Spinal cord (tissue), 9 donors: ENCODE measurements at regions not wholly inside any gene's neighbourhood (a gene's known extent, or its start where the extent isn't known, plus 50 kb on each side); places are given as distances from the start of the nearest gene placed in this dataset.
A peak's percentile ranks its signal among the peaks of the same experiment; 100 is the strongest.

Experiments
- DNase-seq, 6 donors: peaks; one replicate each; pipeline versions ENCODE4 v3.0.0 to v3.0.0-alpha.2; 2013 to 2015; ENCODE audit warnings: low spot score in 6 of 6, low read depth in 4 of 6
- H3K27ac ChIP-seq: one replicate; pipeline ENCODE4 v1.5.1; 2013; ENCODE audit warnings: low read depth, low read length, control low read depth
- H3K27me3 ChIP-seq: one replicate; pipeline ENCODE4 v1.6.1; 2013; ENCODE audit warnings: low read length; ENCODE audit not compliant: control insufficient read depth, insufficient read depth
- H3K36me3 ChIP-seq: one replicate; pipeline ENCODE4 v1.6.1; 2013; ENCODE audit warnings: low read length; ENCODE audit not compliant: control insufficient read depth, insufficient read depth
- H3K4me1 ChIP-seq: one replicate; pipeline ENCODE4 v1.6.1; 2013; ENCODE audit warnings: low read length; ENCODE audit not compliant: control insufficient read depth, insufficient read depth
- H3K4me3 ChIP-seq: one replicate; pipeline ENCODE4 v1.5.1; 2013; ENCODE audit warnings: low read depth, low read length, control low read depth
- H3K9me3 ChIP-seq: one replicate; pipeline ENCODE4 v1.6.1; 2013; ENCODE audit warnings: low read length; ENCODE audit not compliant: control insufficient read depth, insufficient read depth
- WGBS: methylation state at CpG from one replicate; pipeline ENCODE4 v1.1.5; 2013; ENCODE audit warnings: missing lambda C conversion rate; ENCODE audit not compliant: insufficient coverage; 5-methylcytosine and 5-hydroxymethylcytosine counted together
- donor health status: healthy.

GRCh38 chr2:164151522-164151921 lies 415.7 kb upstream of the FIGN start:
- WGBS: 84% methylated on average over 4 of the region's 5 CpGs
- Histone ChIP-seq H3K9me3 (no peaks in the 10 kb centered on the region), H3K27me3 (no peaks in the 10 kb centered on the region), H3K4me1 (no peaks in the 10 kb centered on the region), H3K4me3 (no peak overlapping the region), H3K36me3 (no peaks in the 10 kb centered on the region), H3K27ac (no peak overlapping the region)
- no peak for DNase-seq

GRCh38 chr2:164150604-164151003 lies 414.8 kb upstream of the FIGN start:
- Histone ChIP-seq H3K27ac (no peak overlapping the region), H3K27me3 (no peaks in the 10 kb centered on the region), H3K4me1 (no peaks in the 10 kb centered on the region), H3K4me3 (no peak overlapping the region), H3K9me3 (no peaks in the 10 kb centered on the region), H3K36me3 (no peaks in the 10 kb centered on the region)
- DNase-seq: no peak

- no peak for DNase-seq
- no peak overlapping the region for H3K27ac ChIP-seq
- H3K4me3 ChIP-seq: no peak overlapping the region
- no peaks in the 10 kb centered on the region for H3K4me1 ChIP-seq
- no peaks in the 10 kb centered on the region for H3K36me3 ChIP-seq
- no peaks in the 10 kb centered on the region for H3K27me3 ChIP-seq
- no peaks in the 10 kb centered on the region for H3K9me3 ChIP-seq
These were observed 410.6 kb upstream of the FIGN start for GRCh38 chr2:164146441-164146840.

GRCh38 chr2:164145093-164145987 lies 409.5 kb upstream of the FIGN start:
- no peaks in the 10 kb centered on the region for H3K4me1 ChIP-seq
- WGBS: 100% methylated on average over 1 of the region's 3 CpGs
- H3K36me3 ChIP-seq: no peaks in the 10 kb centered on the region
- H3K4me3 ChIP-seq: no peak overlapping the region
- no peaks in the 10 kb centered on the region for H3K9me3 ChIP-seq
- H3K27ac ChIP-seq: no peak overlapping the region
- DNase-seq: no peak
- H3K27me3 ChIP-seq: no peaks in the 10 kb centered on the region

- WGBS: 97% methylated on average over 27 of the region's 29 CpGs
- H3K27me3 ChIP-seq: no peaks in the 10 kb centered on the region
- no peak for DNase-seq
- H3K9me3 ChIP-seq: no peaks in the 10 kb centered on the region
- H3K27ac ChIP-seq: no peak overlapping the region
- H3K4me3 ChIP-seq: no peak overlapping the region
- no peaks in the 10 kb centered on the region for H3K4me1 ChIP-seq
- no peaks in the 10 kb centered on the region for H3K36me3 ChIP-seq
These were observed 407.5 kb upstream of the FIGN start for GRCh38 chr2:164143183-164143930.

- H3K9me3 ChIP-seq: no peaks in the 10 kb centered on the region
- H3K36me3 ChIP-seq: no peaks in the 10 kb centered on the region
- DNase-seq: no peak
- no peak overlapping the region for H3K27ac ChIP-seq
- no peaks in the 10 kb centered on the region for H3K27me3 ChIP-seq
- no peak overlapping the region for H3K4me3 ChIP-seq
- 100% methylated on average over 2 of the region's 5 CpGs for WGBS
- no peaks in the 10 kb centered on the region for H3K4me1 ChIP-seq
These were observed 406.9 kb upstream of the FIGN start for GRCh38 chr2:164142755-164143154.

GRCh38 chr2:164141271-164141670 lies 405.5 kb upstream of the FIGN start:
- Histone ChIP-seq H3K4me3 (no peak overlapping the region), H3K36me3 (no peaks in the 10 kb centered on the region), H3K27me3 (no peaks in the 10 kb centered on the region), H3K9me3 (no peaks in the 10 kb centered on the region), H3K27ac (no peak overlapping the region), H3K4me1 (no peaks in the 10 kb centered on the region)
- no CpG with 5 or more reads among the region's 1 CpG for WGBS
- no peak for DNase-seq

GRCh38 chr2:164138750-164139149 lies 402.9 kb upstream of the FIGN start:
- no CpG with 5 or more reads among the region's 4 CpGs for WGBS
- no peaks in the 10 kb centered on the region for H3K36me3 ChIP-seq
- no peaks in the 10 kb centered on the region for H3K9me3 ChIP-seq
- no peaks in the 10 kb centered on the region for H3K27me3 ChIP-seq
- H3K27ac ChIP-seq: no peak overlapping the region
- no peak overlapping the region for H3K4me3 ChIP-seq
- no peaks in the 10 kb centered on the region for H3K4me1 ChIP-seq
- DNase-seq: no peak

- no CpG with 5 or more reads among the region's 4 CpGs for WGBS
These were observed 398.5 kb upstream of the FIGN start for GRCh38 chr2:164134336-164134735.

More at GRCh38 chr2:164134336-164134735, 398.5 kb upstream of the FIGN start:
- Histone ChIP-seq H3K27ac (no peak overlapping the region), H3K4me1 (no peaks in the 10 kb centered on the region), H3K27me3 (no peaks in the 10 kb centered on the region), H3K9me3 (no peaks in the 10 kb centered on the region), H3K36me3 (no peaks in the 10 kb centered on the region), H3K4me3 (no peak overlapping the region)
- peak in 1 of 6 donors; percentile 18 for DNase-seq
